Effector memory CD8-positive, alpha-beta T cell (primary cell): ENCODE measurements at regions not wholly inside any gene's neighbourhood (a gene's known extent, or its start where the extent isn't known, plus 50 kb on each side); places are given as distances from the start of the nearest gene placed in this dataset.

ENCODE experiments used
- ATAC-seq: fragments of 150-1000 bp; cut with Tn5 transposase; replicated peaks from 2 replicates; pipeline ENCODE4 v1.10.0; 2021; ENCODE audit warnings: mild to moderate bottlenecking, moderate library complexity
- DNase-seq, 3 experiments: peaks; one replicate each; pipeline ENCODE4 v3.0.0; 2021
- H3K27ac Mint-ChIP-seq, 2 donors: one replicate each; pipeline ENCODE4 v1.8.0; 2022; ENCODE audit warnings: mild to moderate bottlenecking in 2 of 2, mixed read lengths in 2 of 2, moderate library complexity in 2 of 2
- H3K27me3 Mint-ChIP-seq, 2 donors: one replicate each; pipeline ENCODE4 v1.8.0; 2022; ENCODE audit warnings: mixed read lengths in 2 of 2
- H3K36me3 Mint-ChIP-seq: one replicate; pipeline ENCODE4 v1.8.0; 2022; ENCODE audit warnings: mild to moderate bottlenecking, moderate library complexity, mixed read lengths; ENCODE audit not compliant: insufficient read depth
- H3K4me1 Mint-ChIP-seq, 2 donors: one replicate each; pipeline ENCODE4 v1.8.0; 2022; ENCODE audit warnings: low read depth in 2 of 2, mixed read lengths in 2 of 2
- H3K4me3 Mint-ChIP-seq, 2 donors: one replicate each; pipeline ENCODE4 v1.8.0; 2022; ENCODE audit warnings: mild to moderate bottlenecking in 2 of 2, mixed read lengths in 2 of 2, moderate library complexity in 2 of 2
- H3K9me3 Mint-ChIP-seq, 2 donors: one replicate each; pipeline ENCODE4 v1.8.0; 2022; ENCODE audit warnings: mixed read lengths in 2 of 2

DNA sequence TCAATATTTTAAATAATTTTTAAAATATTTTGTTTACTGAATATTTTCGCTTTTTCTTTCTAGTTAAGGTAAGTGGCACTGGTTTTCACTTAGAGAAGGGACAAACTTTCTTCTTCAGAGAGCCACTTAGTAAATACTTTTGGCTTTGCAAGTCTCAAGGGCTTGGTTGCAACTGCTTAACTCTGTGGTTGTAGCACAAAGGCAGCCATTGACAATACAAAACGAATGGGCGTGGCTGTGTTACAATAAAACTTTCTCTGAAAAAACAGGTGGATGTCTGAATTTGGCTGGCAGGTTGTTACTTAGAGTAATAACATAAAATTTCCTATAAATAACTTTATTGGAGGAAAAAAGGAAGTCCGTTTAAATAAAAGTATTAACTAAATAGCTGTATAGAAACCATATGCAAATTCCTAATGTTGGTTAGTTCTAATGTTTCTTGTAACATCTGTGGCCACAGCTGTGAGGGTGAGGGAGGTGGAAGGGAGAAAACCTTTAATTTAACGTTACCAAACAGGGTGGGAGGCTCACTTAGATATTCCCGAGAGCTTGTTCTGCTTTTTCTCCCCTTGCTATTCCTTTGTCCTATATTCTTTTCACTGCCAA is 62.4 kb upstream of the TNP1 start:
- ATAC-seq, result no peak
- H3K4me1 Mint-ChIP-seq, result no peaks in the 10 kb centered on the region

DNA sequence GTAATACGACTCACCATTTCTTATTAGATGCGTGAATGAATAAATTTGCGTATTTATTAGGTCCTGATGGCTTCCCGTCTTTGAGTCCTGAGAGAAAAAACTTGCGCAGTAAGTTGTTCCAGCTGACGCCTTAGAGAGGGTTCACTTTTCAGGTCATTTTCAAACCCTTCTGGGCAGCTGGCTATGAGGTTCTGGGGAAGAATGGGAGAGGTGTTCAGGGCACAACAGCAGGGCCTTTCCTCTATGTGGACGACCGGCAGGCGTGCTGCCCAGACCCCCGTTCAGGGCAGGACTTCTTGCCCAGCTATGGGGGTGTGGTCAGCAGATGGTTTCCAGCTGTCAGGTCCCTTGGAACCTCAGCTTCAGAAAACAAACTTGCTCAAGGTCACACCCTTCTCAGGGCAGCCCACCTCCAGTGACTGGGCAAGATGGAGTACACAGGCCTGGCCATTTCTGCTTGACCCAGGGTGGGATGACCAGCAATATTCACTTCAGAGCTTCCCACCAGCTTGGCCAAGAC is 61.1 kb upstream of the TNP1 start:
- H3K4me3 Mint-ChIP-seq, result no peak overlapping the region
- DNase-seq (no peak), ATAC-seq (no peak)
- H3K27me3 Mint-ChIP-seq, result peaks cover 0 to 23% of the 10 kb centered on the region in 2 donors
- H3K36me3 Mint-ChIP-seq, result no peaks in the 10 kb centered on the region
- peaks cover 0 to 7% of the 10 kb centered on the region in 2 donors for H3K9me3 Mint-ChIP-seq
- no peak overlapping the region for H3K27ac Mint-ChIP-seq
- H3K4me1 Mint-ChIP-seq, result no peaks in the 10 kb centered on the region

More for the DNA sequence above, 62.4 kb upstream of the TNP1 start:
- no peak for DNase-seq
- Mint-ChIP-seq H3K36me3 (no peaks in the 10 kb centered on the region), H3K27ac (no peak overlapping the region), H3K4me3 (no peak overlapping the region), H3K9me3 (peaks cover 0 to 7% of the 10 kb centered on the region in 2 donors), H3K27me3 (peaks cover 5 to 25% of the 10 kb centered on the region in 2 donors)

DNA sequence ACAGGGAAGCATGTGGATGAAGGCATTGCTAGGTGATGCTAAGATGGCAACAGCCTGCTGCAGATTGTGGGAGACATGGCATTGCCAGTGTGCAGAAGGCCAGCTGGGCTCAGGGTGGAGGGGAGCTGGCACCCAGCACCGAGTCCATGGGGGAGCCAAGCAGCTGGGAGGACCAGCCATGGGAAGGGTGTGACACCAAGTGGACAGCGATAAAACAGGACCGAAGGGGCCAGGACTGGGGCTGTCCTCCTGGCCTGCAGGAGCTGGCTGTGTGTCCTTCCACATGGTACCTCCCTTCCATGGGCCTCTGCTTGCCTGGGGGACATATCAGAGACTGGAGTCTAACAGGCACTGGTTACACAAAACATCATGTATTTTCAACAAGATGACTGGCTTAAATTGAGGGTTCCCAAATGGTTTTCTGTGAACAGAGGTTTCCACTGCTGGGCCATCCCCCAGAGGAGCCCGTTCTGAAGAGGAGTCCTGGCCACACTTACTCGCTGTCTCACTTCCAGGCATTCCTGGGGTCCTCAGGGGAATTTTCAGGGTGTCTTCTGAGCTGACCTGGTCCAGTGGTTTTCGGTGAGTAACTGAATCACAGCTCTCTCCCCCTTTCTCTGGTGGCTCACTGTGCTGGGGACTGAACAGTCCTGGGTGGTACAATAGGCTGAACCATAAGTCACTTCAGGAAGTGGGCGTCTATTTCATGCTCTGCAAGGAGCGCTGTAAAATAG is 60.4 kb upstream of the TNP1 start:
- no peaks in the 10 kb centered on the region for H3K4me1 Mint-ChIP-seq
- peaks cover 0 to 7% of the 10 kb centered on the region in 2 donors for H3K9me3 Mint-ChIP-seq
- H3K4me3 Mint-ChIP-seq, result no peak overlapping the region
- H3K36me3 Mint-ChIP-seq, result no peaks in the 10 kb centered on the region
- DNase-seq, result no peak
- H3K27me3 Mint-ChIP-seq, result peaks cover 0 to 23% of the 10 kb centered on the region in 2 donors
- no peak overlapping the region for H3K27ac Mint-ChIP-seq
- no peak for ATAC-seq

DNA sequence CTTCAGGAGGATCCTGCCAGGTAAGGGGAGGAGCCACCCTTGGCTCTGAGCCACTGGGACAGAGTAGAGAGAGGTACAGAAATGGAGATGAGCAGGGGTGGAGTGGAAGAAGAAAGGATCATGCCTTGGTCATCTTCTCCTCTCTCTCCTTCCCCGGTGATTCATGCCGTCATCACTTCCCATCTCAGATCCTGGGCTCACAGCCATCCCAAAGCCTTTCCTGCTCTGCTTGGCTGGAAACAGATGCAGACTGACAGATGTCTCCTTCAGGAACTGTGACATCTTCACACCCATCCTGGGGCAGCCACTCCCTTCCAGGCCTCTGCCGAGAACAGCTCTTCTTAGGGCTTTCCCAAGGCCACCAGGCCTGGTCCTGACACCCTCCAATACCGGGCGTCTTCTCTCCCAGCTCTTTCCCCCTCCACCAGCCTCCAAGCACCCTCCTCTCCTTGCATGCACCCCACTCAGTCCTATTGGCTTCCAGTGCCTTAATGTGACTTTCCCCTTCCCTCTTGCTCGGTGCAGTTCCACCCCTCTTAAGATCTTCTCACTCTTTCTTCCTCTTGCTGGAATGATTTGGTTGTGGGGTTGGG is 58.3 kb upstream of the TNP1 start:
- H3K9me3 Mint-ChIP-seq, result peaks cover 0 to 7% of the 10 kb centered on the region in 2 donors
- ATAC-seq, result no peak
- H3K36me3 Mint-ChIP-seq, result no peaks in the 10 kb centered on the region
- no peak for DNase-seq
- no peaks in the 10 kb centered on the region for H3K4me1 Mint-ChIP-seq
- H3K4me3 Mint-ChIP-seq, result no peak overlapping the region
- H3K27ac Mint-ChIP-seq, result no peak overlapping the region
- H3K27me3 Mint-ChIP-seq, result peaks cover 0 to 23% of the 10 kb centered on the region in 2 donors

DNA sequence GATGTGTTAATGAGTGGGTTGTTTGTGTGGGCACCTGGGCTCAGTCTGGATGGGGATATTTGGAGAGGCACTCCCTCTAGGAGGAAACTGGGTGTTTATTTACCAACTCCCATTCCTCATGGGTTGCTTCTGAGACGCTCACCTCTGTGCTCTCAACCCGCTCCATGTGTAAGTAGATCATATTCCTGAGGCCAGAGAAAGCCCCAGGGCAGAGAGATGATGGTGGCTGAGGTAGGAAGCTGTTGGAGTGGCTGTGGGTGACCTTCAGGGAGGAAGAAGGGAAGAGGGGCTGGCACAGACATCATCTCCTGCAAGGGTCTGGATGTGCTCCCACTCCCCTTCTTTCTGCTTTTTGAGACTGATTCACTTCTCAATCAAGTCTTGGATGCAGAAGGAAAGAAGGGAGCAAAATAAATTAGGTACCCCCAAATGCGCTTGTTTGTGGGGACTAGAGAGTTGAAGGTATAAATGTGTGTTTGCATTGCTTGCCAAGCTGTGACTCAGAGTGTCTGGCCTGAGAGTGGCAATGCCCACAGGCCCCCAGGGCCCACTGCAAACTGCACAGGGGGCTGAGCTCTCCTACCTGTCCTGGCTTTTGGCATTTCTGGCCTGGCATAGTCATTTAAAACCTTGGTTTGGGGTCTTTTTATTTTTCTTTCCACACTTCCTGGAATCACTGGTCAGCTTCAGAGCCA is 57.2 kb upstream of the TNP1 start:
- peaks cover 0 to 7% of the 10 kb centered on the region in 2 donors for H3K9me3 Mint-ChIP-seq
- DNase-seq (no peak), ATAC-seq (no peak)
- peaks cover 0 to 23% of the 10 kb centered on the region in 2 donors for H3K27me3 Mint-ChIP-seq
- H3K27ac Mint-ChIP-seq, result no peak overlapping the region
- H3K4me3 Mint-ChIP-seq, result no peak overlapping the region
- no peaks in the 10 kb centered on the region for H3K36me3 Mint-ChIP-seq
- H3K4me1 Mint-ChIP-seq, result no peaks in the 10 kb centered on the region

DNA sequence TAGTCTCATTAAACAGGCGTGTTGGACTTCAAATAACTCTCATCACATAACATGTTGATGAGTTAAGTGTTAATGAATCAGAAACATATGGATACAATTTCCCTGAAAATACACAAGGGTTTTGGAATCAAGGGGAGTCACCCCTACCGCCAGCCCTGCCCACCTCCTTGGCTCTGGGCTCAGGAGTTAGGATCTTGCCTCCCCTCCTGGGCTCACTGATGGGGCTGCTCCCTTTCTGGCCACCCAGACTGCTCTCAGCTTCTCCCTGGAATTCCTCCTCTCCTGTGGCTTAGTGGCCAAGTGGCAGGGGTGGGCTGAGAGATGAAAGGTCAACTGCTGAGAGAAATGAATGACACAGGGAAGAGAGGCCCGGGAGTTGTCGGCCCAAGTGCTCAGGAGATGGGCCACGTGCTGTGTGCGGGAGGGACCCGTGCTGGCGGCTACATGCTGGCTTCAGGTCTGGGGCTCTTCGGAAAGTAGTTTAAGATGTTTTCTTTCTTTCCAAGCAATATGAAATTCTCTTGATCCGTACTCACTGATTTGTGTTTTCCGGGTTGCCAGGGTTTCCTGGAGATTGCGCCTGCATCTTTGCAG is 55.8 kb upstream of the TNP1 start:
- Mint-ChIP-seq H3K27ac (no peak overlapping the region), H3K36me3 (no peaks in the 10 kb centered on the region), H3K9me3 (peaks cover 0 to 7% of the 10 kb centered on the region in 2 donors), H3K4me3 (no peak overlapping the region), H3K27me3 (peaks cover 0 to 23% of the 10 kb centered on the region in 2 donors), H3K4me1 (no peaks in the 10 kb centered on the region)
- ATAC-seq, result no peak
- no peak for DNase-seq

DNA sequence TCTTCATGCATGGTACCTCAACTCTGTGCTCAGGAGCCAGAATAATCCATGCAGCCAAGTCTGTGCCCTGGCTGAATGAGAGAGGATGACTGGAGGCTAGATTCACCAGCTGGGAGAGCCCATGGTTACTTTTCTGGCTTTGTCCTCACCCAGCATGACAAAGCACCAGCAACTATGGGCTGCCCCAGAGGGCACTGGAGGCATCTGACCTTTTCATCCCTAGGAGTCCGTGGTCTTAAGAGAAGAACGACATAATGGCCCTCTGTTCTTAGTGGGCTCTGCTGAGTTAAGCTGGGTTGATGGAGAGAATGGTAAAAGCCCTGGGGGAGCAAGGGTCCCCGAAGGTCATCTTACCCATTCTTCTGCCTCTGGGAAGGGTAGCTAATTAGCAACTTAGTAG is 54.6 kb upstream of the TNP1 start:
- Mint-ChIP-seq H3K4me1 (no peaks in the 10 kb centered on the region), H3K27me3 (peaks cover 0 to 30% of the 10 kb centered on the region in 2 donors), H3K27ac (no peak overlapping the region), H3K36me3 (no peaks in the 10 kb centered on the region), H3K9me3 (peaks cover 0 to 5% of the 10 kb centered on the region in 2 donors), H3K4me3 (no peak overlapping the region)
- no peak for DNase-seq
- ATAC-seq, result no peak

DNA sequence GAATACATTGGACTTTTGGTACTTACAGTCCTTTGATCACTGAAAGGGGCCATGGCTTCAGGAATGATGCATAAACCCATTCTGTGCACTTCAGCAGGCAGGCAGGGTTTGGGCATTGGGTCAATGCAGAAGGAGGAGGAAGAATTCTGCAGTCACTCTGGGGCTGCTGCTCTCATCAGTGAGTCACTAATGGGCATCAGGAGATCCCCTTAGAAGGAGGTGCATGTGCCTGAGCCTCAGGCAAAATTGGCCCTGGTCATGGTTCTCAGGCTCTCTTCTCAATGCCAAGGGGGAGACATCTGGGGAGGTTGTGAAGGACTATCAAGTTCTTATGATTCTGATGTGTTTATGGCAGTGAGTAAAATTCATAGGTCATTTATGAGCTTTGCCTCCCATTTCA is 52.0 kb upstream of the TNP1 start:
- DNase-seq (no peak), ATAC-seq (no peak)
- no peak overlapping the region for H3K4me3 Mint-ChIP-seq
- no peaks in the 10 kb centered on the region for H3K4me1 Mint-ChIP-seq
- no peaks in the 10 kb centered on the region for H3K9me3 Mint-ChIP-seq
- no peak overlapping the region for H3K27ac Mint-ChIP-seq
- H3K36me3 Mint-ChIP-seq, result no peaks in the 10 kb centered on the region
- peaks cover under 1 to 19% of the 10 kb centered on the region in 2 donors for H3K27me3 Mint-ChIP-seq

DNA sequence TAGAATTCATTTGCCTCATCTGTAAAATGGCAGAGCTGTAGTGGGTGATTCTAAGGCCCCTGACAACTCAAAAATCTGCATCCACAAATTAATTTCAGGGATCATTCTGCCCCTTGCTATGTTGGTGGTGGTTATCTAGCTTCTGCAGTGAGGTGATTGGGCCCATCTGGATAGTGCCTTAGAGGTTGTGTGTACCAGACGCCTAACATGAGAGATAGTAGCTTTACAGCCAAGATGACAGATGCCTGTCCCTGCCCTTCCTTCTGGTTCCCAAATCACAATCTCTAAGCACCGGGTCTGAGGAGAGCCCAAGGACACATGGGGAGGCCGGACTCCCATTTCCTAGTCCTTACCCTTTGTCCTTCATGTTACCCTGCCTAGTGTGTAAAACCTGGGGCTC is 51.1 kb upstream of the TNP1 start:
- Mint-ChIP-seq H3K9me3 (no peaks in the 10 kb centered on the region), H3K4me3 (no peak overlapping the region), H3K4me1 (no peaks in the 10 kb centered on the region), H3K27ac (no peak overlapping the region), H3K27me3 (peaks cover 7 to 13% of the 10 kb centered on the region in 2 donors), H3K36me3 (no peaks in the 10 kb centered on the region)
- no peak for ATAC-seq
- DNase-seq, result no peak

DNA sequence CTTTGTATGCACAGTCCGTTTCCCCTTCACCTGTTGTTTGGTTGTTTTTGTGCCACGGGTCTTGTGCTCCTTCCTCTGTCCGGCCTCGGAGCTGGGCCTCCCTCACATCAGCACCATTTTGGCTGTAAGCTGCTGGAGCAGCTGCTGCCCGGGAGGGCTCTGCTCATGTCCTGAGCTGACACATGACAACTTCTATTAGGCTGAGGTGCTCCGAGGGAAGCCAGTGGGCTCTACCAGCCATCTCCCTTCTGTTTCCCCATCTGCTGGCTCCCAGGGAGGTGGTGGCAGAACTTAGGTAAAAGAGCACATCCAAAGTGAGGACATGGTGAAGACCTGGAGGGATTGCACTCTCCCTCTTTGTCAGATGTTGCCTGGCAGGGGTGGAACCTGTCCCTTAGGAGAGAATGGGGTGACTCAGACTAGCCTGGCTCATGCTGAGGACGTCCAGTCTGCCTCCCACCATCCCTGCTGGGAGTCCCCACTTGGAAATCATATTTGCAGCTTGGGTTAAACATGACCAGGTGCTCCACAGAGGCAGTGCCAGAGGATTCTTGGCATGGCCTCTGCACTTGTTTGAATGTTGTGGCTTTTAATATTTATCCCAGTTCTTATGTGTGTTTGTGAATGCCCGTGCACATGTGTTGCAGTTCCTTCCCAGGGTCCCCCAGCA is 49.8 kb upstream of the TNP1 start:
- Mint-ChIP-seq H3K36me3 (no peaks in the 10 kb centered on the region), H3K27ac (no peak overlapping the region), H3K4me1 (no peaks in the 10 kb centered on the region), H3K9me3 (no peaks in the 10 kb centered on the region), H3K4me3 (no peak overlapping the region), H3K27me3 (peaks cover 7 to 13% of the 10 kb centered on the region in 2 donors)
- DNase-seq (no peak), ATAC-seq (no peak)
